ENCODE measurements at regions not wholly inside any gene's neighbourhood (a gene's known extent, or its start where the extent isn't known, plus 50 kb on each side); places are given as distances from the start of the nearest gene placed in this dataset.

- no peak for DNase-seq (ENCODE audit: low read depth)
- no peak overlapping the region for H3K4me3 ChIP-seq (ENCODE audit: low read depth, low read length)
- no peak for TF ChIP-seq CTCF (IDR thresholded peaks at IDR 0.05; ENCODE audit: control insufficient read depth, extremely low read depth, insufficient read depth)
These were observed 493.8 kb downstream of the ARL4A start for GRCh38 chr7:13181216-13181615.

- DNase-seq (ENCODE audit: low read depth): no peak
- no peak overlapping the region for H3K4me3 ChIP-seq (ENCODE audit: low read depth, low read length)
- TF ChIP-seq CTCF (IDR thresholded peaks at IDR 0.05; ENCODE audit: control insufficient read depth, extremely low read depth, insufficient read depth): no peak
These were observed 497.7 kb downstream of the ARL4A start for GRCh38 chr7:13185139-13185538.

GRCh38 chr7:13188236-13188805 lies 500.9 kb downstream of the ARL4A start:
- no peak overlapping the region for H3K4me3 ChIP-seq (ENCODE audit: low read depth, low read length)
- no peak for DNase-seq (ENCODE audit: low read depth)
- no peak for TF ChIP-seq CTCF (IDR thresholded peaks at IDR 0.05; ENCODE audit: control insufficient read depth, extremely low read depth, insufficient read depth)

GRCh38 chr7:13188922-13189321 lies 501.5 kb downstream of the ARL4A start:
- no peak overlapping the region for H3K4me3 ChIP-seq (ENCODE audit: low read depth, low read length)
- TF ChIP-seq CTCF (IDR thresholded peaks at IDR 0.05; ENCODE audit: control insufficient read depth, extremely low read depth, insufficient read depth): no peak
- no peak for DNase-seq (ENCODE audit: low read depth)

- TF ChIP-seq CTCF (IDR thresholded peaks at IDR 0.05; ENCODE audit: control insufficient read depth, extremely low read depth, insufficient read depth): no peak
- no peak overlapping the region for H3K4me3 ChIP-seq (ENCODE audit: low read depth, low read length)
- DNase-seq (ENCODE audit: low read depth): no peak
These were observed 502.2 kb downstream of the ARL4A start for GRCh38 chr7:13189668-13190067.

- no peak for TF ChIP-seq CTCF (IDR thresholded peaks at IDR 0.05; ENCODE audit: control insufficient read depth, extremely low read depth, insufficient read depth)
- no peak for DNase-seq (ENCODE audit: low read depth)
- H3K4me3 ChIP-seq (ENCODE audit: low read depth, low read length): no peak overlapping the region
These were observed 510.1 kb downstream of the ARL4A start for GRCh38 chr7:13197501-13197900.

- TF ChIP-seq CTCF (IDR thresholded peaks at IDR 0.05; ENCODE audit: control insufficient read depth, extremely low read depth, insufficient read depth): no peak
- DNase-seq (ENCODE audit: low read depth): no peak
- H3K4me3 ChIP-seq (ENCODE audit: low read depth, low read length): no peak overlapping the region
These were observed 510.6 kb downstream of the ARL4A start for GRCh38 chr7:13198036-13198435.
